Motor neuron (in vitro differentiated cells): ENCODE measurements at regions not wholly inside any gene's neighbourhood (a gene's known extent, or its start where the extent isn't known, plus 50 kb on each side); places are given as distances from the start of the nearest gene placed in this dataset.
A peak's percentile ranks its signal among the peaks of the same experiment; 100 is the strongest.

Source experiments
- ATAC-seq, 8 experiments: fragments of 200-7000 bp; cut with Tn5 transposase; replicated peaks in 6 of 8; 2 replicates each; pipeline ENCODE4 v1.8.0; 2021; ENCODE audit warnings: mild to moderate bottlenecking in 8 of 8, moderate library complexity in 8 of 8
- H3K27ac ChIP-seq, 2 donors: fragments of 250-450 bp; sonication (Bioruptor Pico); 2 replicates each; pipeline ENCODE4 v1.9.0; 2021; ENCODE audit warnings: antibody characterized with exemption in 2 of 2, mild to moderate bottlenecking in 2 of 2, moderate library complexity in 1 of 2
- H3K4me1 ChIP-seq, 2 donors: fragments of 250-450 bp; sonication (Bioruptor Pico); replicated peaks in 1 of 2; 2 replicates each; pipeline ENCODE4 v1.6.1; 2021; ENCODE audit warnings: antibody characterized with exemption in 2 of 2, mild to moderate bottlenecking in 2 of 2, moderate library complexity in 1 of 2
- H3K4me3 ChIP-seq, 5 donors: fragments of 250-450 bp; sonication (Bioruptor Pico); 2 replicates each; pipeline ENCODE4 v1.9.0; 2021; ENCODE audit warnings: antibody characterized with exemption in 5 of 5, mild to moderate bottlenecking in 5 of 5, moderate library complexity in 4 of 5
- WGBS, 10 experiments: fragments of 450-650 bp; shearing (Covaris generic); methylation state at CpG; one replicate each; pipeline ENCODE4 v1.0.0; 2022; 5-methylcytosine and 5-hydroxymethylcytosine counted together
- in situ Hi-C, 9 experiments: fragments of 400-800 bp; cut with MboI; loops; one replicate each; pipeline ENCODE4 v1.15.0; 2021; ENCODE audit warnings: low sequenced_read_pairs in 9 of 9, low pct_unique_long_range_greater_than_20kb in 2 of 9; ENCODE audit not compliant: unreplicated experiment in 9 of 9

- H3K4me1 ChIP-seq, result peaks cover 8 to 9% of the 10 kb centered on the region in 2 donors
- no peak overlapping the region for H3K4me3 ChIP-seq
- WGBS, 10 experiments, result 21 to 100% (median 74%) methylated on average over 1 to 3 of the region's 3 CpGs; no CpG with 5 or more reads in 3 of the 10 experiments
- in situ Hi-C loops, result loop anchor here in 1 of 9 experiments (10.0 kb wide), 1 partner anchor 66 kb away; no protein-coding TSS in a partner anchor
- ATAC-seq, result peak in 1 of 8 experiments; percentile 60
- no peak overlapping the region for H3K27ac ChIP-seq
Measured at GRCh38 chr10:29238523-29239135, 50.2 kb upstream of the LYZL1 start.
